ENCODE measurements at regions not wholly inside any gene's neighbourhood (a gene's known extent, or its start where the extent isn't known, plus 50 kb on each side); places are given as distances from the start of the nearest gene placed in this dataset.
"Not testable (repeated sequence)": the region's sequence is repeated elsewhere in the genome, so short reads cannot be mapped to it uniquely, and the experiment has no call there.

GRCh38 chr7:120189623-120190022 lies 83.4 kb upstream of the KCND2 start:
- no peaks in the 10 kb centered on the region for H3K36me3 Mint-ChIP-seq (ENCODE audit: unreplicated experiment)
- no peaks in the 10 kb centered on the region for H3K4me1 Mint-ChIP-seq (ENCODE audit: low read depth, unreplicated experiment)
- H3K27me3 Mint-ChIP-seq (ENCODE audit: unreplicated experiment), result no peaks in the 10 kb centered on the region
- H3K4me3 Mint-ChIP-seq (ENCODE audit: unreplicated experiment), result no peak overlapping the region
- no peak overlapping the region for H3K27ac Mint-ChIP-seq (ENCODE audit: unreplicated experiment)
- DNase-seq, result no peak
- no peak for TF ChIP-seq CTCF (IDR thresholded peaks at IDR 0.05; ENCODE audit: partially characterized antibody, unreplicated experiment)
- H3K9me3 Mint-ChIP-seq (ENCODE audit: unreplicated experiment), result no peaks in the 10 kb centered on the region

GRCh38 chr7:120190109-120190508 lies 82.9 kb upstream of the KCND2 start:
- Mint-ChIP-seq H3K9me3 (ENCODE audit: unreplicated experiment) (no peaks in the 10 kb centered on the region), H3K27ac (ENCODE audit: unreplicated experiment) (no peak overlapping the region), H3K4me3 (ENCODE audit: unreplicated experiment) (no peak overlapping the region), H3K4me1 (ENCODE audit: low read depth, unreplicated experiment) (no peaks in the 10 kb centered on the region), H3K27me3 (ENCODE audit: unreplicated experiment) (no peaks in the 10 kb centered on the region), H3K36me3 (ENCODE audit: unreplicated experiment) (no peaks in the 10 kb centered on the region)
- TF ChIP-seq CTCF (IDR thresholded peaks at IDR 0.05; ENCODE audit: partially characterized antibody, unreplicated experiment), result no peak
- DNase-seq, result no peak

GRCh38 chr7:120190566-120190965 lies 82.4 kb upstream of the KCND2 start:
- H3K4me1 Mint-ChIP-seq (ENCODE audit: low read depth, unreplicated experiment), result no peaks in the 10 kb centered on the region
- no peak for DNase-seq
- no peak overlapping the region for H3K4me3 Mint-ChIP-seq (ENCODE audit: unreplicated experiment)
- no peaks in the 10 kb centered on the region for H3K27me3 Mint-ChIP-seq (ENCODE audit: unreplicated experiment)
- no peak overlapping the region for H3K27ac Mint-ChIP-seq (ENCODE audit: unreplicated experiment)
- no peaks in the 10 kb centered on the region for H3K9me3 Mint-ChIP-seq (ENCODE audit: unreplicated experiment)
- no peak for TF ChIP-seq CTCF (IDR thresholded peaks at IDR 0.05; ENCODE audit: partially characterized antibody, unreplicated experiment)
- H3K36me3 Mint-ChIP-seq (ENCODE audit: unreplicated experiment), result no peaks in the 10 kb centered on the region

GRCh38 chr7:120191423-120191822 lies 81.6 kb upstream of the KCND2 start:
- H3K27me3 Mint-ChIP-seq (ENCODE audit: unreplicated experiment); DNase-seq; H3K36me3 Mint-ChIP-seq (ENCODE audit: unreplicated experiment); H3K4me1 Mint-ChIP-seq (ENCODE audit: low read depth, unreplicated experiment); H3K27ac Mint-ChIP-seq (ENCODE audit: unreplicated experiment); H3K9me3 Mint-ChIP-seq (ENCODE audit: unreplicated experiment); H3K4me3 Mint-ChIP-seq (ENCODE audit: unreplicated experiment): not testable (repeated sequence)

GRCh38 chr7:120201290-120201689 lies 71.7 kb upstream of the KCND2 start:
- Mint-ChIP-seq H3K36me3 (ENCODE audit: unreplicated experiment) (no peaks in the 10 kb centered on the region), H3K27ac (ENCODE audit: unreplicated experiment) (no peak overlapping the region), H3K27me3 (ENCODE audit: unreplicated experiment) (no peaks in the 10 kb centered on the region), H3K4me3 (ENCODE audit: unreplicated experiment) (no peak overlapping the region), H3K9me3 (ENCODE audit: unreplicated experiment) (no peaks in the 10 kb centered on the region), H3K4me1 (ENCODE audit: low read depth, unreplicated experiment) (no peaks in the 10 kb centered on the region)
- DNase-seq, result no peak
- no peak for TF ChIP-seq CTCF (IDR thresholded peaks at IDR 0.05; ENCODE audit: partially characterized antibody, unreplicated experiment)

GRCh38 chr7:120205101-120205500 lies 67.9 kb upstream of the KCND2 start:
- Mint-ChIP-seq H3K27me3 (ENCODE audit: unreplicated experiment) (no peaks in the 10 kb centered on the region), H3K4me1 (ENCODE audit: low read depth, unreplicated experiment) (no peaks in the 10 kb centered on the region), H3K36me3 (ENCODE audit: unreplicated experiment) (no peaks in the 10 kb centered on the region), H3K27ac (ENCODE audit: unreplicated experiment) (no peak overlapping the region), H3K9me3 (ENCODE audit: unreplicated experiment) (no peaks in the 10 kb centered on the region), H3K4me3 (ENCODE audit: unreplicated experiment) (no peak overlapping the region)
- DNase-seq, result no peak
- TF ChIP-seq CTCF (IDR thresholded peaks at IDR 0.05; ENCODE audit: partially characterized antibody, unreplicated experiment), result no peak

All from glutamatergic neuron (in vitro differentiated cells).